ENCODE measurements at regions not wholly inside any gene's neighbourhood (a gene's known extent, or its start where the extent isn't known, plus 50 kb on each side); places are given as distances from the start of the nearest gene placed in this dataset.

DNA sequence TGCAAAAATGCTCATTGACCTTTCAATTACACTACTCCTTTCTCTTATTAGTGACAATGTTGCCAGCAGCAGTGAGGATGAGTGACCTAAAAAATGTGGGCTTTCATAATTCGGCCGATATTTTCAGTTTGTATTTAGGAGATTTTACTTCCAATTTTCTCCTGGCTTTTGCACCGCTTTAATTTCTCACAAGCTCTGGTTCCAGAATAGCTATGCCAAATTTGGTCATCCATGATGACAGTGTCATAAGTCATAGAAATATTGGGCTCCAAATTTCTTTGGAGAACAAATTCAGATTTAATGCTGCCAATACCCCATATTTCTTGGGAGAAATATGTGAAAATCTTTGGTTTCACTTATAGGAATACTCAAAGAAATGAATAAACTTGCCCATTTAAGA lies 187.7 kb upstream of the HCCS start:
- TF ChIP-seq POLR2A (IDR thresholded peaks at IDR 0.05) = no peak
- TF ChIP-seq, protein P1, sequence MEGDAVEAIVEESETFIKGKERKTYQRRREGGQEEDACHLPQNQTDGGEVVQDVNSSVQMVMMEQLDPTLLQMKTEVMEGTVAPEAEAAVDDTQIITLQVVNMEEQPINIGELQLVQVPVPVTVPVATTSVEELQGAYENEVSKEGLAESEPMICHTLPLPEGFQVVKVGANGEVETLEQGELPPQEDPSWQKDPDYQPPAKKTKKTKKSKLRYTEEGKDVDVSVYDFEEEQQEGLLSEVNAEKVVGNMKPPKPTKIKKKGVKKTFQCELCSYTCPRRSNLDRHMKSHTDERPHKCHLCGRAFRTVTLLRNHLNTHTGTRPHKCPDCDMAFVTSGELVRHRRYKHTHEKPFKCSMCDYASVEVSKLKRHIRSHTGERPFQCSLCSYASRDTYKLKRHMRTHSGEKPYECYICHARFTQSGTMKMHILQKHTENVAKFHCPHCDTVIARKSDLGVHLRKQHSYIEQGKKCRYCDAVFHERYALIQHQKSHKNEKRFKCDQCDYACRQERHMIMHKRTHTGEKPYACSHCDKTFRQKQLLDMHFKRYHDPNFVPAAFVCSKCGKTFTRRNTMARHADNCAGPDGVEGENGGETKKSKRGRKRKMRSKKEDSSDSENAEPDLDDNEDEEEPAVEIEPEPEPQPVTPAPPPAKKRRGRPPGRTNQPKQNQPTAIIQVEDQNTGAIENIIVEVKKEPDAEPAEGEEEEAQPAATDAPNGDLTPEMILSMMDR (IDR thresholded peaks at IDR 0.05) = no peak

Data from esophagus squamous epithelium (tissue), 4 donors.